ENCODE measurements at regions not wholly inside any gene's neighbourhood (a gene's known extent, or its start where the extent isn't known, plus 50 kb on each side); places are given as distances from the start of the nearest gene placed in this dataset.
"Not testable (repeated sequence)": the region's sequence is repeated elsewhere in the genome, so short reads cannot be mapped to it uniquely, and the experiment has no call there.

DNA sequence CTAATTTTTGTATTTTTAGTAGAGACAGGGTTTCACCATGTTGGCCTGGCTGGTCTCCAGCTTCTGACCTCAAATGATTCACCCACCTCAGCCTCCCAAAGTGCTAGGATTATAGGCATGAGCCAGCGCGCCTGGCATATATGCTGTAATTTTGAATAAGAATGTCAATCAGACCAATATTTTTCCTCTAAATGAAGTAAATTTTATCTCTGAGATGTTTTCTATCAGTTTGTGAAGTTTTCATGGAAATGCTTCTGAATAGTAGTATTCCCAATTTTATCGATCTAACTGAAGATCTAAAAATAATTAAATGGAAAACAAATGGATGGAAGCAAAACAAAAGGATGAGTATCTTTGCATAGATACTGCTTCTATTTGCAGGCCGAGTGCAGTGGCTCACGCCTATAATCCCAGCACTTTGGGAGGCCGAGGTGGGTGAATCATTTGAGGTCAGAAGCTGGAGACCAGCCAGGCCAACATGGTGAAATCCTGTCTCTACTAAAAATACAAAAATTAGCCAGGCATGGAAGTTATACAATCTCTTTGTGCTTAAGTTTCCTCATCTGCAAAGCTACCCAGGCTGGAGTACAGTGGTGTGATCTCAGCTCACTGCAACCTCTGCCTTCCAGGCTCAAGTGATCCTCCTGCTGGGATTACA lies 103.9 kb upstream of the RAP2B start:
- not testable (repeated sequence) for TF ChIP-seq CTCF (conservative IDR thresholded peaks at IDR 0.05 in 1 of 2, IDR thresholded peaks at IDR 0.05 in 1 of 2; ENCODE audit: low read depth in 1 of 2, low read length in 2 of 2); EZH2 (IDR thresholded peaks at IDR 0.05; ENCODE audit: low read length, missing control alignments)

Data from fibroblast of lung (primary cell).